GM23338 (cell line): ENCODE measurements at regions not wholly inside any gene's neighbourhood (a gene's known extent, or its start where the extent isn't known, plus 50 kb on each side); places are given as distances from the start of the nearest gene placed in this dataset.

ENCODE experiments used
- ATAC-seq: fragments of 200-7000 bp; cut with Tn5 transposase; 3 replicates; pipeline ENCODE4 v1.9.1; 2020
- DNase-seq: peaks from one replicate; pipeline ENCODE4 v3.0.0-alpha.2; 2015; ENCODE audit warnings: low spot score
- H2AFZ ChIP-seq: fragments of 200-600 bp; sonication (generic); 2 replicates; pipeline ENCODE4 v1.8.0; 2016; ENCODE audit warnings: antibody characterized with exemption, mild to moderate bottlenecking, moderate library complexity
- H3F3A ChIP-seq: fragments of 200-600 bp; sonication (generic); replicated peaks from 2 replicates; pipeline ENCODE4 v1.8.0; 2017; ENCODE audit warnings: antibody characterized with exemption, mixed run types, low read depth
- H3K27ac ChIP-seq: fragments of 200-600 bp; sonication (generic); 2 replicates; pipeline ENCODE4 v1.6.1; 2016; ENCODE audit warnings: low read depth
- H3K27me3 ChIP-seq: fragments of 200-600 bp; sonication (generic); 2 replicates; pipeline ENCODE4 v1.8.0; 2016; ENCODE audit warnings: mild to moderate bottlenecking, mixed run types, moderate library complexity; ENCODE audit not compliant: insufficient read depth
- H3K36me3 ChIP-seq: fragments of 200-600 bp; sonication (generic); 2 replicates; pipeline ENCODE4 v1.8.0; 2016; ENCODE audit warnings: mild to moderate bottlenecking; ENCODE audit not compliant: insufficient read depth
- H3K4me1 ChIP-seq: fragments of 200-600 bp; sonication (generic); 2 replicates; pipeline ENCODE4 v1.8.0; 2016; ENCODE audit warnings: mild to moderate bottlenecking, moderate library complexity; ENCODE audit not compliant: insufficient read depth
- H3K4me2 ChIP-seq: fragments of 200-600 bp; sonication (generic); 2 replicates; pipeline ENCODE4 v1.7.1; 2017; ENCODE audit warnings: mixed run types
- H3K4me3 ChIP-seq: fragments of 200-600 bp; sonication (generic); 2 replicates; pipeline ENCODE4 v1.6.1; 2016; ENCODE audit warnings: mixed run types
- H3K79me2 ChIP-seq: fragments of 200-600 bp; sonication (generic); replicated peaks from 2 replicates; pipeline ENCODE4 v1.8.0; 2017; ENCODE audit warnings: mild to moderate bottlenecking; ENCODE audit not compliant: insufficient read depth
- H3K9me2 ChIP-seq: fragments of 200-600 bp; sonication (generic); 2 replicates; pipeline ENCODE4 v1.8.0; 2017; ENCODE audit not compliant: insufficient read depth
- H4K20me1 ChIP-seq: fragments of 200-600 bp; sonication (generic); replicated peaks from 2 replicates; pipeline ENCODE4 v1.8.0; 2017; ENCODE audit warnings: mild to moderate bottlenecking; ENCODE audit not compliant: insufficient read depth
- H3K27ac Mint-ChIP-seq: 2 replicates; pipeline ENCODE4 v1.8.0; 2020; ENCODE audit warnings: inconsistent platforms, mild to moderate bottlenecking, moderate library complexity, mixed read lengths
- H3K27me3 Mint-ChIP-seq: 3 replicates; pipeline ENCODE4 v1.8.0; 2022; ENCODE audit warnings: low read depth, mild to moderate bottlenecking, moderate library complexity, mixed read lengths, inconsistent platforms; ENCODE audit not compliant: insufficient read depth, poor library complexity
- H3K36me3 Mint-ChIP-seq: 3 replicates; pipeline ENCODE4 v1.8.0; 2021; ENCODE audit warnings: low read depth, mild to moderate bottlenecking, inconsistent platforms, moderate library complexity, mixed read lengths
- H3K4me1 Mint-ChIP-seq: 3 replicates; pipeline ENCODE4 v1.8.0; 2020; ENCODE audit warnings: mild to moderate bottlenecking, inconsistent platforms, mixed read lengths
- H3K4me3 Mint-ChIP-seq: 3 replicates; pipeline ENCODE4 v1.8.0; 2021; ENCODE audit warnings: moderate library complexity, mild to moderate bottlenecking, inconsistent platforms, mixed read lengths
- H3K9me3 Mint-ChIP-seq: 3 replicates; pipeline ENCODE4 v1.8.0; 2020; ENCODE audit warnings: moderate library complexity, mild to moderate bottlenecking, inconsistent platforms, mixed read lengths
- CREB1 ChIP-seq: fragments of 250-450 bp; sonication (Bioruptor Pico); IDR thresholded peaks from 2 replicates; pipeline ENCODE4 v1.5.0; 2020; ENCODE audit warnings: low read depth, mild to moderate bottlenecking, moderate library complexity
- ETS1 ChIP-seq: IDR thresholded peaks from 2 replicates; pipeline ENCODE4 v1.6.1; 2016; ENCODE audit warnings: antibody characterized with exemption
- EZH2 ChIP-seq: fragments of 200-600 bp; sonication (generic); IDR thresholded peaks from one replicate; pipeline ENCODE4 v1.8.0; 2017; ENCODE audit warnings: antibody characterized with exemption, mild to moderate bottlenecking, low read depth; ENCODE audit not compliant: unreplicated experiment
- EZH2phosphoT487 ChIP-seq: fragments of 200-600 bp; sonication (generic); IDR thresholded peaks from one replicate; pipeline ENCODE4 v1.8.1; 2018; ENCODE audit warnings: antibody characterized with exemption; ENCODE audit not compliant: unreplicated experiment
- JUNB ChIP-seq: IDR thresholded peaks from one replicate; pipeline ENCODE4 v1.6.1; 2016; ENCODE audit warnings: antibody characterized with exemption; ENCODE audit not compliant: unreplicated experiment
- POLR2AphosphoS5 ChIP-seq: IDR thresholded peaks from 2 replicates; pipeline ENCODE4 v1.6.1; 2016; ENCODE audit warnings: antibody characterized with exemption, low read depth
- REST ChIP-seq: IDR thresholded peaks from one replicate; pipeline ENCODE4 v1.6.1; 2018; ENCODE audit warnings: antibody characterized with exemption; ENCODE audit not compliant: unreplicated experiment
- STAT1 ChIP-seq: IDR thresholded peaks from one replicate; pipeline ENCODE4 v1.6.1; 2016; ENCODE audit warnings: antibody characterized with exemption; ENCODE audit not compliant: unreplicated experiment
- ZNF114 ChIP-seq: fragments of 250-450 bp; sonication (Bioruptor Pico); IDR thresholded peaks from 2 replicates; pipeline ENCODE4 v1.5.0; 2020; ENCODE audit warnings: mild to moderate bottlenecking, moderate library complexity
- ZNF331 ChIP-seq: fragments of 250-450 bp; sonication (Bioruptor Pico); IDR thresholded peaks from 2 replicates; pipeline ENCODE4 v1.5.0; 2020; ENCODE audit warnings: low read depth, mild to moderate bottlenecking, moderate library complexity
- TF ChIP-seq, protein P1 (sequence below), 2 experiments: fragments of 200-600 bp in 1 of 2; sonication (generic) in 1 of 2; conservative IDR thresholded peaks; 2 replicates each; pipeline versions ENCODE4 v1.5.1 to v1.6.1; 2016 to 2017; ENCODE audit warnings: antibody characterized with exemption in 2 of 2, low read depth in 2 of 2, mild to moderate bottlenecking in 2 of 2, moderate library complexity in 1 of 2
- TF ChIP-seq, protein P2 (sequence below): fragments of 250-450 bp; sonication (Bioruptor Pico); IDR thresholded peaks from 2 replicates; pipeline ENCODE4 v1.5.0; 2020; ENCODE audit warnings: mild to moderate bottlenecking, moderate library complexity

GRCh38 chr2:176769499-176770370 lies 442.9 kb upstream of the HNRNPA3 start:
- Mint-ChIP-seq H3K27ac (no peak overlapping the region), H3K4me1 (peaks cover 18% of the 10 kb centered on the region), H3K4me3 (no peak overlapping the region), H3K36me3 (peaks cover 41% of the 10 kb centered on the region), H3K27me3 (peaks cover 2% of the 10 kb centered on the region), H3K9me3 (peaks cover 42% of the 10 kb centered on the region)
- TF ChIP-seq EZH2phosphoT487 (no peak), ZNF114 (no peak), CREB1 (CRISPR knock-in tag) (no peak), POLR2AphosphoS5 (no peak), REST (no peak), STAT1 (no peak), ZNF331 (CRISPR knock-in tag) (no peak), JUNB (no peak), ETS1 (no peak), EZH2 (no peak)
- TF ChIP-seq, protein P1, sequence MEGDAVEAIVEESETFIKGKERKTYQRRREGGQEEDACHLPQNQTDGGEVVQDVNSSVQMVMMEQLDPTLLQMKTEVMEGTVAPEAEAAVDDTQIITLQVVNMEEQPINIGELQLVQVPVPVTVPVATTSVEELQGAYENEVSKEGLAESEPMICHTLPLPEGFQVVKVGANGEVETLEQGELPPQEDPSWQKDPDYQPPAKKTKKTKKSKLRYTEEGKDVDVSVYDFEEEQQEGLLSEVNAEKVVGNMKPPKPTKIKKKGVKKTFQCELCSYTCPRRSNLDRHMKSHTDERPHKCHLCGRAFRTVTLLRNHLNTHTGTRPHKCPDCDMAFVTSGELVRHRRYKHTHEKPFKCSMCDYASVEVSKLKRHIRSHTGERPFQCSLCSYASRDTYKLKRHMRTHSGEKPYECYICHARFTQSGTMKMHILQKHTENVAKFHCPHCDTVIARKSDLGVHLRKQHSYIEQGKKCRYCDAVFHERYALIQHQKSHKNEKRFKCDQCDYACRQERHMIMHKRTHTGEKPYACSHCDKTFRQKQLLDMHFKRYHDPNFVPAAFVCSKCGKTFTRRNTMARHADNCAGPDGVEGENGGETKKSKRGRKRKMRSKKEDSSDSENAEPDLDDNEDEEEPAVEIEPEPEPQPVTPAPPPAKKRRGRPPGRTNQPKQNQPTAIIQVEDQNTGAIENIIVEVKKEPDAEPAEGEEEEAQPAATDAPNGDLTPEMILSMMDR (conservative IDR thresholded peaks at IDR 0.05; ENCODE audit: low read depth in 2 of 2), result no peak
- TF ChIP-seq, protein P2, sequence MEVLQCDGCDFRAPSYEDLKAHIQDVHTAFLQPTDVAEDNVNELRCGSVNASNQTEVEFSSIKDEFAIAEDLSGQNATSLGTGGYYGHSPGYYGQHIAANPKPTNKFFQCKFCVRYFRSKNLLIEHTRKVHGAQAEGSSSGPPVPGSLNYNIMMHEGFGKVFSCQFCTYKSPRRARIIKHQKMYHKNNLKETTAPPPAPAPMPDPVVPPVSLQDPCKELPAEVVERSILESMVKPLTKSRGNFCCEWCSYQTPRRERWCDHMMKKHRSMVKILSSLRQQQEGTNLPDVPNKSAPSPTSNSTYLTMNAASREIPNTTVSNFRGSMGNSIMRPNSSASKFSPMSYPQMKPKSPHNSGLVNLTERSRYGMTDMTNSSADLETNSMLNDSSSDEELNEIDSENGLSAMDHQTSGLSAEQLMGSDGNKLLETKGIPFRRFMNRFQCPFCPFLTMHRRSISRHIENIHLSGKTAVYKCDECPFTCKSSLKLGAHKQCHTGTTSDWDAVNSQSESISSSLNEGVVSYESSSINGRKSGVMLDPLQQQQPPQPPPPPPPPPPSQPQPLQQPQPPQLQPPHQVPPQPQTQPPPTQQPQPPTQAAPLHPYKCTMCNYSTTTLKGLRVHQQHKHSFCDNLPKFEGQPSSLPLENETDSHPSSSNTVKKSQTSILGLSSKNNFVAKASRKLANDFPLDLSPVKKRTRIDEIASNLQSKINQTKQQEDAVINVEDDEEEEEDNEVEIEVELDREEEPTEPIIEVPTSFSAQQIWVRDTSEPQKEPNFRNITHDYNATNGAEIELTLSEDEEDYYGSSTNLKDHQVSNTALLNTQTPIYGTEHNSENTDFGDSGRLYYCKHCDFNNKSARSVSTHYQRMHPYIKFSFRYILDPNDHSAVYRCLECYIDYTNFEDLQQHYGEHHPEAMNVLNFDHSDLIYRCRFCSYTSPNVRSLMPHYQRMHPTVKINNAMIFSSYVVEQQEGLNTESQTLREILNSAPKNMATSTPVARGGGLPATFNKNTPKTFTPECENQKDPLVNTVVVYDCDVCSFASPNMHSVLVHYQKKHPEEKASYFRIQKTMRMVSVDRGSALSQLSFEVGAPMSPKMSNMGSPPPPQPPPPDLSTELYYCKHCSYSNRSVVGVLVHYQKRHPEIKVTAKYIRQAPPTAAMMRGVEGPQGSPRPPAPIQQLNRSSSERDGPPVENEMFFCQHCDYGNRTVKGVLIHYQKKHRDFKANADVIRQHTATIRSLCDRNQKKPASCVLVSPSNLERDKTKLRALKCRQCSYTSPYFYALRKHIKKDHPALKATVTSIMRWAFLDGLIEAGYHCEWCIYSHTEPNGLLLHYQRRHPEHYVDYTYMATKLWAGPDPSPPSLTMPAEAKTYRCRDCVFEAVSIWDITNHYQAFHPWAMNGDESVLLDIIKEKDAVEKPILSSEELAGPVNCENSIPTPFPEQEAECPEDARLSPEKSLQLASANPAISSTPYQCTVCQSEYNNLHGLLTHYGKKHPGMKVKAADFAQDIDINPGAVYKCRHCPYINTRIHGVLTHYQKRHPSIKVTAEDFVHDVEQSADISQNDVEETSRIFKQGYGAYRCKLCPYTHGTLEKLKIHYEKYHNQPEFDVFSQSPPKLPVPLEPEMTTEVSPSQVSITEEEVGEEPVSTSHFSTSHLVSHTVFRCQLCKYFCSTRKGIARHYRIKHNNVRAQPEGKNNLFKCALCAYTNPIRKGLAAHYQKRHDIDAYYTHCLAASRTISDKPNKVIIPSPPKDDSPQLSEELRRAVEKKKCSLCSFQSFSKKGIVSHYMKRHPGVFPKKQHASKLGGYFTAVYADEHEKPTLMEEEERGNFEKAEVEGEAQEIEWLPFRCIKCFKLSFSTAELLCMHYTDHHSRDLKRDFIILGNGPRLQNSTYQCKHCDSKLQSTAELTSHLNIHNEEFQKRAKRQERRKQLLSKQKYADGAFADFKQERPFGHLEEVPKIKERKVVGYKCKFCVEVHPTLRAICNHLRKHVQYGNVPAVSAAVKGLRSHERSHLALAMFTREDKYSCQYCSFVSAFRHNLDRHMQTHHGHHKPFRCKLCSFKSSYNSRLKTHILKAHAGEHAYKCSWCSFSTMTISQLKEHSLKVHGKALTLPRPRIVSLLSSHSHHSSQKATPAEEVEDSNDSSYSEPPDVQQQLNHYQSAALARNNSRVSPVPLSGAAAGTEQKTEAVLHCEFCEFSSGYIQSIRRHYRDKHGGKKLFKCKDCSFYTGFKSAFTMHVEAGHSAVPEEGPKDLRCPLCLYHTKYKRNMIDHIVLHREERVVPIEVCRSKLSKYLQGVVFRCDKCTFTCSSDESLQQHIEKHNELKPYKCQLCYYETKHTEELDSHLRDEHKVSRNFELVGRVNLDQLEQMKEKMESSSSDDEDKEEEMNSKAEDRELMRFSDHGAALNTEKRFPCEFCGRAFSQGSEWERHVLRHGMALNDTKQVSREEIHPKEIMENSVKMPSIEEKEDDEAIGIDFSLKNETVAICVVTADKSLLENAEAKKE (CRISPR knock-in tag), result no peak
- Histone ChIP-seq H3F3A (peaks cover 7% of the 10 kb centered on the region; the same call in 1 of the 2 replicates), H3K27ac (no peak overlapping the region), H3K27me3 (no peaks in the 10 kb centered on the region), H3K4me1 (peaks cover 10% of the 10 kb centered on the region), H3K4me2 (no peak overlapping the region), H3K36me3 (peaks cover 14% of the 10 kb centered on the region; the same call in 1 of the 2 replicates), H3K79me2 (no peaks in the 10 kb centered on the region), H3K4me3 (no peak overlapping the region), H4K20me1 (no peaks in the 10 kb centered on the region), H2AFZ (peak overlapping the region; percentile 45; the same call in 1 of the 2 replicates), H3K9me2 (peaks cover 14% of the 10 kb centered on the region; the same call in 1 of the 2 replicates)
- DNase-seq (no peak), ATAC-seq (no peak)
